Activated CD4-positive, alpha-beta T cell treated with anti-CD3 and anti-CD28 coated beads for 36 hours (primary cell): ENCODE measurements at regions not wholly inside any gene's neighbourhood (a gene's known extent, or its start where the extent isn't known, plus 50 kb on each side); places are given as distances from the start of the nearest gene placed in this dataset.
"Not testable (repeated sequence)": the region's sequence is repeated elsewhere in the genome, so short reads cannot be mapped to it uniquely, and the experiment has no call there.

Experiments
- ATAC-seq: fragments of 200-7000 bp; cut with Tn5 transposase; one replicate; pipeline ENCODE4 v1.10.0; 2021; ENCODE audit warnings: mild to moderate bottlenecking, moderate library complexity
- CTCF ChIA-PET: fragments of 350-600 bp; sonication (Branson Sonifier 250); formaldehyde crosslinking; loops from one replicate; lab custom pipeline; 2021; ENCODE audit warnings: antibody characterized with exemption; lab: Charles Lee
- POLR2A ChIA-PET: fragments of 350-600 bp; sonication (Branson Sonifier 250); formaldehyde crosslinking; loops from one replicate; lab custom pipeline; 2021; ENCODE audit warnings: antibody characterized with exemption, inconsistent platforms; lab: Charles Lee
- DNase-seq: peaks from one replicate; pipeline ENCODE4 v3.0.0-alpha.2; 2020
- H3K27ac Mint-ChIP-seq: one replicate; pipeline ENCODE4 v1.8.0; 2021; ENCODE audit warnings: mixed read lengths
- H3K27me3 Mint-ChIP-seq: one replicate; pipeline ENCODE4 v1.8.0; 2021; ENCODE audit warnings: mixed read lengths
- H3K36me3 Mint-ChIP-seq: one replicate; pipeline ENCODE4 v1.8.0; 2021; ENCODE audit warnings: low read depth, mixed read lengths
- H3K4me1 Mint-ChIP-seq: one replicate; pipeline ENCODE4 v1.8.0; 2021; ENCODE audit warnings: mixed read lengths
- H3K4me3 Mint-ChIP-seq: one replicate; pipeline ENCODE4 v1.8.0; 2021; ENCODE audit warnings: mild to moderate bottlenecking, moderate library complexity, mixed read lengths
- H3K9me3 Mint-ChIP-seq: one replicate; pipeline ENCODE4 v1.8.0; 2021; ENCODE audit warnings: low read depth, mixed read lengths
- intact Hi-C, 2 experiments: fragments of 100-400 bp; cut with DNase I in 1 of 2; cut with micrococcal nuclease in 1 of 2; formaldehyde crosslinking; loops; one replicate each; pipeline versions ENCODE4 v1.14.2 to v1.15.1; 2022 to 2024; cut with DNase I, micrococcal nuclease

- H3K9me3 Mint-ChIP-seq = peaks cover 4% of the 10 kb centered on the region
- DNase-seq (no peak), ATAC-seq (no peak)
- intact Hi-C loops = no loop called here
- no peak overlapping the region for H3K27ac Mint-ChIP-seq
- no peak overlapping the region for H3K4me3 Mint-ChIP-seq
- ChIA-PET CTCF (interaction anchor here (0.6 to 0.9 kb wide), 3 partner anchors 12 to 229 kb away, joined by 3 to 4 read pairs (median 4); no protein-coding TSS in a partner anchor), POLR2A (no interaction called here)
- no peaks in the 10 kb centered on the region for H3K4me1 Mint-ChIP-seq
- no peaks in the 10 kb centered on the region for H3K27me3 Mint-ChIP-seq
- H3K36me3 Mint-ChIP-seq = no peaks in the 10 kb centered on the region
Observed at GRCh38 chr5:100697970-100698369, 162.8 kb downstream of the FAM174A start.

- H3K27me3 Mint-ChIP-seq = no peaks in the 10 kb centered on the region
- no peak overlapping the region for H3K4me3 Mint-ChIP-seq
- no peak overlapping the region for H3K27ac Mint-ChIP-seq
- intact Hi-C loops = no loop called here
- H3K36me3 Mint-ChIP-seq = no peaks in the 10 kb centered on the region
- H3K4me1 Mint-ChIP-seq = no peaks in the 10 kb centered on the region
- ChIA-PET CTCF (interaction anchor here (0.7 kb wide), 1 partner anchor 412 kb away, joined by 3 read pairs; no protein-coding TSS in a partner anchor), POLR2A (no interaction called here)
- no peak for ATAC-seq
- DNase-seq = no peak
- H3K9me3 Mint-ChIP-seq = no peaks in the 10 kb centered on the region
Observed at GRCh38 chr5:100706776-100707175, 171.6 kb downstream of the FAM174A start.

GRCh38 chr5:100708645-100709171 lies 173.5 kb downstream of the FAM174A start:
- CTCF ChIA-PET = interaction anchor here (0.5 kb wide), 1 partner anchor 33 kb away, joined by 3 read pairs; no protein-coding TSS in a partner anchor
- Mint-ChIP-seq H3K27me3 (no peaks in the 10 kb centered on the region), H3K27ac (no peak overlapping the region), H3K36me3 (no peaks in the 10 kb centered on the region), H3K4me1 (no peaks in the 10 kb centered on the region), H3K4me3 (no peak overlapping the region), H3K9me3 (no peaks in the 10 kb centered on the region)
- POLR2A ChIA-PET = no interaction called here
- intact Hi-C loops = no loop called here
- ATAC-seq = no peak
- no peak for DNase-seq

GRCh38 chr5:100709771-100710170 lies 174.6 kb downstream of the FAM174A start:
- intact Hi-C loops = no loop called here
- H3K27me3 Mint-ChIP-seq = no peaks in the 10 kb centered on the region
- no peak overlapping the region for H3K27ac Mint-ChIP-seq
- H3K4me3 Mint-ChIP-seq = no peak overlapping the region
- no peak for ATAC-seq
- CTCF ChIA-PET = interaction anchor here (0.8 kb wide), 1 partner anchor 193 kb away, joined by 3 read pairs; the partner anchor contains the start of gene ST8SIA4
- DNase-seq = no peak
- POLR2A ChIA-PET = no interaction called here
- H3K9me3 Mint-ChIP-seq = no peaks in the 10 kb centered on the region
- peaks cover 1% of the 10 kb centered on the region for H3K4me1 Mint-ChIP-seq
- H3K36me3 Mint-ChIP-seq = no peaks in the 10 kb centered on the region

- H3K4me3 Mint-ChIP-seq, H3K9me3 Mint-ChIP-seq, POLR2A ChIA-PET, H3K4me1 Mint-ChIP-seq, ATAC-seq, intact Hi-C loops, H3K27me3 Mint-ChIP-seq, H3K36me3 Mint-ChIP-seq, DNase-seq, H3K27ac Mint-ChIP-seq: not testable (repeated sequence)
- CTCF ChIA-PET = interaction anchor here (0.8 kb wide), 1 partner anchor 9 kb away, joined by 3 read pairs; no protein-coding TSS in a partner anchor
Observed at GRCh38 chr5:100714780-100715179, 179.6 kb downstream of the FAM174A start.

GRCh38 chr5:100722657-100723056 lies 180.4 kb downstream of the ST8SIA4 start:
- ChIA-PET POLR2A (no interaction called here), CTCF (no interaction called here)

GRCh38 chr5:100723229-100723628 lies 179.9 kb downstream of the ST8SIA4 start:
- no peak for ATAC-seq
- Mint-ChIP-seq H3K4me3 (no peak overlapping the region), H3K36me3 (no peaks in the 10 kb centered on the region), H3K27ac (no peak overlapping the region), H3K4me1 (no peaks in the 10 kb centered on the region), H3K9me3 (no peaks in the 10 kb centered on the region), H3K27me3 (no peaks in the 10 kb centered on the region)
- CTCF ChIA-PET = interaction anchor here (0.7 kb wide), 1 partner anchor 9 kb away, joined by 3 read pairs; no protein-coding TSS in a partner anchor
- no peak for DNase-seq
- POLR2A ChIA-PET = no interaction called here
- intact Hi-C loops = no loop called here

More at GRCh38 chr5:100722657-100723056, 180.4 kb downstream of the ST8SIA4 start:
- H3K27me3 Mint-ChIP-seq = no peaks in the 10 kb centered on the region
- H3K9me3 Mint-ChIP-seq = no peaks in the 10 kb centered on the region
- intact Hi-C loops = no loop called here
- no peak overlapping the region for H3K27ac Mint-ChIP-seq
- no peak for ATAC-seq
- no peak overlapping the region for H3K4me3 Mint-ChIP-seq
- no peak for DNase-seq
- no peaks in the 10 kb centered on the region for H3K36me3 Mint-ChIP-seq
- H3K4me1 Mint-ChIP-seq = no peaks in the 10 kb centered on the region

GRCh38 chr5:100726116-100726515 lies 177.0 kb downstream of the ST8SIA4 start:
- intact Hi-C loops = no loop called here
- ATAC-seq = no peak
- Mint-ChIP-seq H3K27ac (no peak overlapping the region), H3K4me1 (no peaks in the 10 kb centered on the region), H3K4me3 (no peak overlapping the region), H3K36me3 (no peaks in the 10 kb centered on the region), H3K27me3 (no peaks in the 10 kb centered on the region), H3K9me3 (no peaks in the 10 kb centered on the region)
- ChIA-PET CTCF (interaction anchor here (0.7 kb wide), 1 partner anchor 111 kb away, joined by 3 read pairs; no protein-coding TSS in a partner anchor), POLR2A (no interaction called here)
- DNase-seq = no peak

GRCh38 chr5:100731768-100732167 lies 171.3 kb downstream of the ST8SIA4 start:
- Mint-ChIP-seq H3K36me3 (no peaks in the 10 kb centered on the region), H3K4me1 (peaks cover 6% of the 10 kb centered on the region), H3K27me3 (no peaks in the 10 kb centered on the region), H3K27ac (peak overlapping the region; percentile 65), H3K9me3 (no peaks in the 10 kb centered on the region), H3K4me3 (peak overlapping the region; percentile 65)
- ATAC-seq (peak; percentile 78), DNase-seq (peak; percentile 13)
- POLR2A ChIA-PET = no interaction called here
- intact Hi-C loops = loop anchor here in 1 of 2 experiments (5.0 kb wide), 1 partner anchor 171 kb away; the partner anchor contains the start of gene ST8SIA4
- CTCF ChIA-PET = interaction anchor here (1.2 to 1.4 kb wide), 2 partner anchors 42 to 169 kb away, joined by 3 to 5 read pairs; no protein-coding TSS in a partner anchor

- ATAC-seq (no peak), DNase-seq (no peak)
- ChIA-PET CTCF (interaction anchor here (0.8 kb wide), 1 partner anchor 16 kb away, joined by 3 read pairs; no protein-coding TSS in a partner anchor), POLR2A (no interaction called here)
- H3K27me3 Mint-ChIP-seq = no peaks in the 10 kb centered on the region
- no peak overlapping the region for H3K27ac Mint-ChIP-seq
- intact Hi-C loops = no loop called here
- H3K36me3 Mint-ChIP-seq = no peaks in the 10 kb centered on the region
- H3K4me1 Mint-ChIP-seq = peaks cover 6% of the 10 kb centered on the region
- no peaks in the 10 kb centered on the region for H3K9me3 Mint-ChIP-seq
- H3K4me3 Mint-ChIP-seq = no peak overlapping the region
Observed at GRCh38 chr5:100746730-100747129, 156.4 kb downstream of the ST8SIA4 start.

GRCh38 chr5:100749771-100750284 lies 153.3 kb downstream of the ST8SIA4 start:
- CTCF ChIA-PET = interaction anchor here (1.0 to 1.5 kb wide), 2 partner anchors 23 to 26 kb away, joined by 3 to 4 read pairs; no protein-coding TSS in a partner anchor
- H3K4me3 Mint-ChIP-seq = no peak overlapping the region
- no peaks in the 10 kb centered on the region for H3K27me3 Mint-ChIP-seq
- no peak for ATAC-seq
- no peaks in the 10 kb centered on the region for H3K9me3 Mint-ChIP-seq
- H3K36me3 Mint-ChIP-seq = no peaks in the 10 kb centered on the region
- H3K27ac Mint-ChIP-seq = no peak overlapping the region
- H3K4me1 Mint-ChIP-seq = peaks cover 6% of the 10 kb centered on the region
- DNase-seq = no peak
- intact Hi-C loops = no loop called here
- POLR2A ChIA-PET = no interaction called here

GRCh38 chr5:100755435-100755834 lies 147.6 kb downstream of the ST8SIA4 start:
- Mint-ChIP-seq H3K4me1 (no peaks in the 10 kb centered on the region), H3K27ac (no peak overlapping the region)
- no peak for DNase-seq

More at GRCh38 chr5:100755435-100755834, 147.6 kb downstream of the ST8SIA4 start:
- ATAC-seq = no peak
- intact Hi-C loops = no loop called here
- Mint-ChIP-seq H3K4me3 (no peak overlapping the region), H3K36me3 (no peaks in the 10 kb centered on the region), H3K9me3 (no peaks in the 10 kb centered on the region), H3K27me3 (peaks cover 2% of the 10 kb centered on the region)
- POLR2A ChIA-PET = no interaction called here
- CTCF ChIA-PET = interaction anchor here (1.1 kb wide), 1 partner anchor 12 kb away, joined by 3 read pairs; no protein-coding TSS in a partner anchor
